Glomerular endothelial cell (primary cell): ENCODE measurements at regions not wholly inside any gene's neighbourhood (a gene's known extent, or its start where the extent isn't known, plus 50 kb on each side); places are given as distances from the start of the nearest gene placed in this dataset.
"Not testable (repeated sequence)": the region's sequence is repeated elsewhere in the genome, so short reads cannot be mapped to it uniquely, and the experiment has no call there.

ENCODE experiments used
- DNase-seq: peaks from one replicate; pipeline ENCODE4 v3.0.0-alpha.2; 2011; ENCODE audit warnings: low read depth, low spot score; ENCODE audit errors: extremely low read depth

- DNase-seq: no peak
Observed at GRCh38 chr2:65626831-65627230, 194.4 kb upstream of the SPRED2 start.

DNA sequence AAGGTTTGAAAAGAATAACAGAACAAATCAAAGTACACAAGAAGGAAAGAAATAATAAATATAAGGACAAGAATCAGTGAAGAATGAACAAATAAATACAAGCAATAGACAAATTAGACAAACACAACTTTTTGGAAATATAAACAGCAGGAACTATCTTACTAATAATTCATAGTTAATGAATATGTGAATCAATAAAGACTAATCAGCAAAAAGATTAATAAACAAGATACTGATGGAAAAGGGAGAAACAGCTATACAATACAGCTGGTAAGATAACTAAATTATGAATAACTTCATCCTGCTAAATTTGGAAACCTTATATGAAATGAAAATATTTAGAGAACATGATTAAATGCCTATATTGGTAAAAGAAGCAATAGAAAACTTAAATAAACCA is 193.6 kb upstream of the SPRED2 start:
- DNase-seq: no peak

DNA sequence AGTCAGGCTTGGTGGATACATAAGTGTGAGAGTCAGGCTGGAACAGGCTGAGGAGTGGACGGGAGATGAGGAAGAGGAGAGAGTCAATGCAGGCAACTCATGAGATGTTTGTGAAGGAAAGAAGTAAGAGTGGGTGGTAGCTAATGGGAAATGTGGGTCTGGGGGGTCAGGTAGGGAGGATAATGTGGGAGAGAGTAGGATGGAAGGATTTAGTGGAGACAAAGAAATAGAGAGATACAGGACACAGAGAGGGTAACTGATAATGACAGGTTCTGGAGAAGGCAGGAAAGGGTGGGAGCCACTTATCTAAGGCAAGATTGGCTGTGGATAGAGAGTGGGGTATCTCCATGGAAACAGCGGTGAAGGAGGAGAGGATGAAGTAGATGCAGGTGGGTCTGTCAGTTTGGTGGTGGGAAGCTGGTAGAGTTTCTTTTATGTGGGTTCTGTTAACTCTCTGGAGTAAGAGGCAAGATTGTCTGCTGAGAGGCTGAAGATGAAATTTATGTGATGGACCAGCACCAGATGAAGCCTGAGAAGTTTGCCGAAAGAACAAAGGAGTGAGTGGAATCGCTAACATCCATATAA is 190.6 kb upstream of the SPRED2 start:
- no peak for DNase-seq

DNA sequence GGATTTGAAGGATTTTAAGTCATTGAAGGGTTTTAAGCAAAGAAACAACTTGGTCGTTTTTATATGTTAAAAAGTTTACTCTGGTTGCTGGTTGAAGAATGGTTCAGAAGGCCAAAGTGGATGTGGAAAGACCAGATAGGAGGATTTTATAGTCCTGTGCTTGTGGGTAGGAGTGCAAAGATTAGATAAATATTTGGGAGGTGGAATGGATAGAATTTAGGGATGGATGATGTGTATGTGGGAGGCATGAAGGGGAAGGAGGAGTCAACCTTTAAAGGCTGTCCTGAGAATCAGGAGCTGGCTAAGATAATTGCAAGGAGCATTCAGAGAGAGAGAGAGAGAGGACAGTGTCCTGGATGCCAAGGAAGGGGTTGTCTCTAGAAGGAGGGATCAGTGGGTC is 190.1 kb upstream of the SPRED2 start:
- DNase-seq: no peak

GRCh38 chr2:65620524-65620923 is 188.1 kb upstream of the SPRED2 start:
- DNase-seq: no peak

DNA sequence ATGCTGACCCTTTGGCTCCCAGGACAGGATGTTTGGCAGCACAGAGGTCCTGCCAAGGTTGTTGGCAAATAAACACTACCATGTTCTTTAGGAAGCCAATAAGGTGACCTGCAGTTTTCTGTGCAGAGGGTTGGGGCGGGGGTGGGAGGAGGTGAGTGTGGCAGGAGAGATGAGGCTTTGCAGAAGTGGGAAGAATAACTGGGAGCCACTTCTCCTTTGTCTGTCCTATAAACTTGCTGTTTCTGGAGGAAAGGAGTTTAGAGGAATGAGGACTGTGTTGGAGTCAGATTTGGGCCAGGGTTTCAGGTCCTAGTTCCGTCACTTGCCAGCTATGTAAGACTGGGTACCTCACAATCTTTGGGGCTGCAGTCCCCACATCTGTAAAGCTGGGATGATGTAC is 187.6 kb upstream of the SPRED2 start:
- DNase-seq: no peak

- no peak for DNase-seq
Observed at GRCh38 chr2:65615602-65616001, 183.2 kb upstream of the SPRED2 start.

DNA sequence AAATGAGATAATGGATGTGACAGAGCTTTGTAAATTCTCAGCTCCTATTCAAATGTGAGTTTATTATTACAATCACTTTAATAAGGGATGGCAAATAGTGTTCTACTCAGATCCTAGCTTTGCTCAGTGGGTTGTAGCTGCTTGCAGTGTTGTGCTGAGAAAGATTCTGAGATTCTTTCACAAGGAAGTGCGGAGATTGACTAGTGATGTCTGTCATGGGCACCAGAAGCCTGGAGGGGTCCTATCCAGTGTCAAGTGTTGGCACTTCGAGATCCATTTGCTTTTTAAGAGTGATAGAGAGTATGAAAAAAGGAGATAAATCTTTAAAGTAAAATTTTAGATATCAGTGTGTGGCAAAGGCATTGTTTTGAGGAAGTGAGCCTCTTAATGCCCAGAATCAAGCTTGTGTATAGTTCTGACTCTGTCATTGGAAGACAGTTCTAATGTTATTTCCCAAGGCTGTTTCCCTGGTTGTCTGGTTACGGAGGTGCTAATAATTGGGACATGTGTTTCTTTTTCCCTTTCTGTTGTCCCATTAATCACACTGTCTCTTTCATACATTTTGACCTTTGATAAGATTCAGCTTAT is 181.7 kb upstream of the SPRED2 start:
- no peak for DNase-seq

DNA sequence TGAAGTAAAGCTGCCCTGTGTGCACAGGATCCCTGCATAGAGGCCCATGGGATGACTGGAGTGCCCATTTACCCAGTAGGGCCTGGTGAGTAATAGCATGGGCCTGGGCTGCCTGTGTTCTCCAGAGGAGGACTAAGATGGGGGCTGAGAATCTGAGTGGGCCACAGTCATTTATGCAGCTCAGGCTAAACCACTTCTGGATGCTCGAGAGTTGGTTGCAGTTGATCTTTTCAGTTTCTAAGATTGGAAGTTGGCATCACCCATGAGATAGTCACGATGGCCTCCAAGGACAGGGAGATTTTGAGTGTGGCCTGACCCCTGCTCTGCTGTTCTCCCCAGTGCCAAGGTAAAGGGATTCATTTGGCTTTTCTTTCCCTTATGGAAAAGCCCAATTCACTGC is 179.1 kb upstream of the SPRED2 start:
- DNase-seq: no peak

GRCh38 chr2:65608916-65609315 is 176.5 kb upstream of the SPRED2 start:
- DNase-seq: no peak

DNA sequence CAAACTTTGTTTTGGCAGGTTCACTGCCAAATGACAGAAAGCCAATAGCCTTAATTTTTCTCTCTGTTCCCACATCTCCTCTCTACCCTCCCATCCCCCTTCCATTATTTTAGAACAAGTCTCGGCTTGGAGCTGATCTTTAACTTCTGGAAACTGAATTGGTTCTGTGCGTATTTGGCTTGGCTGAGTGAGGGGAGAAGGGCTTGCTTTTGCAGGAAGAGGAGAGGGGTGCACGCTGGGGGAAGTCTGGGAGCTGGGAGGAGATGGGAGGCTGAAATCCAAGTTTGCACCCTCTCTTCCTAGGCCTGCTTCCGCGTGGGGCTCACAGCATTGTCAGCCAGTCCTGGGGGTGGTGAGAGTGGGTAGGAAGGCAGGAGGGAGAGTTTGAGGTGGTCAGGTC is 176.1 kb upstream of the SPRED2 start:
- DNase-seq: no peak

DNA sequence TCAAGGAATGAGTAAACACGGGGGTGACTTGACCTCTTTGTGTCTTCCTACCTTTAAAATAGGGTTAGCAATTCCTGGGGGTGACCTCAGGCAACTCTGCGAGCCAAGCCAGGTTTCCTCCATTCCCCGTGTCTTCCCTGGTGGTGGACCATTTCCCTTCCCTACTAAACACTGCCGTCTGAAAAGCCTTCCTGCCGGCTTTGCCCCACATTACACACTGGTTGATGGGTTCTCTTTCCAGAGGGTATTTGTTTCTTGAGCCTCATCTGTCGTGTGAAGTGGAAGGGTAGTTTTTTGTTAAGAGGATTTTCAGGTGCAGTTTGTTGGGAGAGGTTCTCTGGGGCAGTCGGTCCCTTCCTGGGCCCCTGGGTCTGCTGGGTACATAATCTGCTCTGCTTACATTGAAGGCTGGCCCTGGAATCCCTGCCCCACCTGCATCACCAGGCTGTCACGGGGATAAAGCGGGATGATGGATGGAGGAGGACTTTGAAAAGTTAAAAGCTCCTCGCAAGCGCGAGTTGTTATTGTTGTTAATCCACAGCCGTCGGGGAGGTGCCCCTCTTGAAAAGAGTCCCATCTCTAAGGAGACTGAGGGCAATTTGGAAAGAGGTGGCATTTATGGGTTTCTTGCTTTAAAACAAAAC is 175.4 kb upstream of the SPRED2 start:
- no peak for DNase-seq

- DNase-seq: no peak
Observed at GRCh38 chr2:65605743-65606058, 173.3 kb upstream of the SPRED2 start.

GRCh38 chr2:65605058-65605742 is 172.8 kb upstream of the SPRED2 start:
- DNase-seq: no peak

DNA sequence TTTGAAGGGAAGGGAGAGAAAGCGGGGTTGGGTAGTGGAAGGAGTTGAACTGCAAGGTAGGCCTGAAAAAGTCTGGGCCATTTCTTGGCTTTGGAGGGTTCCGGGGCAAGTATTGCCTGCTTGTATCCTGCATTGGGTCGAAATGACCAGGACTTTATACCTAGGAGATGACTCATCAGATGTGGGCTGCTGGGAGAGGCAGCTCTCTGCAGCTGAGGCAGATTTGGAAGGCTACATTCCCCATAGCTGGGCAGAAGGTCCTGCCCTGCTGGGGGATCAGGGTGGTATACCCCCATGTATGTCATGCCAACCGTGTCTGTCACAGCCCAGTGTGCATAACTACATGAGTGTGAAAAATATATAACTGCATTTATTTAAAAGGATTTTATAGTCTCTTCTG is 171.8 kb upstream of the SPRED2 start:
- DNase-seq: no peak

GRCh38 chr2:65602603-65603235 is 170.3 kb upstream of the SPRED2 start:
- no peak for DNase-seq

DNA sequence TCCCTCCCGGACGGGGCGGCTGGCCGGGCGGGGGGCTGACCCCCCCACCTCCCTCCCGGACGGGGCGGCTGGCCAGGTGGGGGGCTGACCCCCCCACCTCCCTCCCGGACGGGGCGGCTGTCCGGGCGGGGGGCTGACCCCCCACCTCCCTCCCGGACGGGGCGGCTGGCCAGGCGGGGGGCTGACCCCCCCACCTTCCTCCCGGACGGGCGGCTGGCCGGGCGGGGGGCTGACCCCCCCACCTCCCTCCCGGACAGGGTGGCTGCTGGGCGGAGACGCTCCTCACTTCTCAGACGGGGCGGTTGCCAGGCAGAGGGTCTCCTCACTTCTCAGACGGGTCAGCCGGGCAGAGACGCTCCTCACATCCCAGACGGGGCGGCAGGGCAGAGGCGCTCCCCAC is 168.5 kb upstream of the SPRED2 start:
- not testable (repeated sequence) for DNase-seq

DNA sequence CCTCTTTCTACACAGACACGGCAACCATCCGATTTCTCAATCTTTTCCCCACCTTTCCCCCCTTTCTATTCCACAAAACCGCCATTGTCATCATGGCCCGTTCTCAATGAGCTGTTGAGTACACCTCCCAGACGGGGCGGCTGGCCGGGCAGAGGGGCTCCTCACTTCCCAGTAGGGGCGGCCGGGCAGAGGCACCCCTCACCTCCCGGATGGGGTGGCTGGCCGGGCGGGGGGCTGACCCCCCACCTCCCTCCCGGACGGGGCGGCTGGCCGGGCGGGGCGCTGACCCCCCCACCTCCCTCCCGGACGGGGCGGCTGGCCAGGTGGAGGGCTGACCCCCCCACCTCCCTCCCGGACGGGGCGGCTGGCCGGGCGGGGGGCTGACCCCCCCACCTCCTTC is 168.0 kb upstream of the SPRED2 start:
- not testable (repeated sequence) for DNase-seq

DNA sequence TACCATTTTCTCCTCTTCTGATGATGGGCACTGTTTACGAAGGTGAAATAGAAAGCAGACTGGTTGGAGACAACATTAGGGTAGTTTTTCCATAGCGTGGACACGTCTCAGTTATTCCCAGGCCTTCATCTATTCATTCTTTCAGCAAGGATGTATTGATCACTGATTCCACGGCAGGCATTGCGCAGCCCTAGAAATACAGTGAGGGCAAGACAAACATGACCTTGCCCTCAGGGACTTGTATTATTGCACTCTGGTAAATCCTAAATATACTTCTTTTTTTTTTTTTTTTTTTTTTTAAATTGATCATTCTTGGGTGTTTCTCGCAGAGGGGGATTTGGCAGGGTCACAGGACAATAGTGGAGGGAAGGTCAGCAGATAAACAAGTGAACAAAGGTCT is 167.3 kb upstream of the SPRED2 start:
- DNase-seq: no peak

- DNase-seq: no peak
Observed at GRCh38 chr2:65598996-65599395, 166.6 kb upstream of the SPRED2 start.

- DNase-seq: no peak
Observed at GRCh38 chr2:65598264-65598663, 165.9 kb upstream of the SPRED2 start.

DNA sequence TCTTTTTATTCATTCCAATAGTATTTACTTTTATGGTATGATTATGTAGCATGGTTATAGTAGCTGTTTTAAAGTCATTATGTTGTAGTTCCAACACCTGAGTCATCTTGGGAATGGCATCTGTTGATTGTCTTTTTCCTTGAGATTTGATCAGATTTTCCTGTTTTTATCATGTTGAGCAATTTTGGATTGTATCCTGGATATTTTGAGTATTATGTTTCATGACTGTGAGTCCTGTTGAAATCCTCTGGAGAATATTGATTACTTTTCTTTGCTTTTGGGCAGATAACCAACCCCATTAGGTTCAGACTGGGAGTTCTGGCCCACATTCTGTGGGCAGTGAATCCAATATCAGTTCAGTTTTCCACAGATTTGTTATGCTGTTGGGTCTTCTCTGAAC is 163.2 kb upstream of the SPRED2 start:
- DNase-seq: no peak
